Natural killer cell (primary cell): ENCODE measurements at regions not wholly inside any gene's neighbourhood (a gene's known extent, or its start where the extent isn't known, plus 50 kb on each side); places are given as distances from the start of the nearest gene placed in this dataset.

Experiments used
- ATAC-seq, 3 donors: fragments of 150-1000 bp in 2 of 3; fragments of 200-7000 bp in 1 of 3; cut with Tn5 transposase; 1 replicate in 1 of 3; 2 replicates in 2 of 3; pipeline ENCODE4 v1.10.0; 2021; ENCODE audit warnings: mild to moderate bottlenecking in 2 of 3, moderate library complexity in 2 of 3
- DNase-seq, 2 donors: peaks; one replicate each; pipeline versions ENCODE4 v3.0.0 to v3.0.0-alpha.2; 2013 to 2021; ENCODE audit warnings: mixed read lengths in 1 of 2
- H3K27ac ChIP-seq: one replicate; pipeline ENCODE4 v1.5.1; 2013; ENCODE audit warnings: mild to moderate bottlenecking, low read length
- H3K27me3 ChIP-seq: one replicate; pipeline ENCODE4 v1.6.1; 2013; ENCODE audit warnings: low read length; ENCODE audit not compliant: control insufficient read depth, insufficient read depth
- H3K36me3 ChIP-seq: one replicate; pipeline ENCODE4 v1.6.1; 2013; ENCODE audit warnings: low read length; ENCODE audit not compliant: control insufficient read depth, insufficient read depth
- H3K4me1 ChIP-seq: one replicate; pipeline ENCODE4 v1.6.1; 2013; ENCODE audit warnings: low read length; ENCODE audit not compliant: control insufficient read depth, insufficient read depth
- H3K4me3 ChIP-seq: one replicate; pipeline ENCODE4 v1.5.1; 2013; ENCODE audit warnings: low read length
- H3K9me3 ChIP-seq: one replicate; pipeline ENCODE4 v1.6.1; 2013; ENCODE audit warnings: low read length; ENCODE audit not compliant: control insufficient read depth, insufficient read depth
- H3K27ac Mint-ChIP-seq, 2 donors: one replicate each; pipeline ENCODE4 v1.8.0; 2022; ENCODE audit warnings: mild to moderate bottlenecking in 2 of 2, mixed read lengths in 2 of 2, moderate library complexity in 1 of 2
- H3K27me3 Mint-ChIP-seq, 2 donors: one replicate each; pipeline ENCODE4 v1.8.0; 2022; ENCODE audit warnings: low read depth in 2 of 2, mixed read lengths in 2 of 2
- H3K36me3 Mint-ChIP-seq: one replicate; pipeline ENCODE4 v1.8.0; 2022; ENCODE audit warnings: mixed read lengths
- H3K4me1 Mint-ChIP-seq, 2 donors: one replicate each; pipeline ENCODE4 v1.8.0; 2022; ENCODE audit warnings: mixed read lengths in 2 of 2
- H3K4me3 Mint-ChIP-seq: one replicate; pipeline ENCODE4 v1.8.0; 2022; ENCODE audit warnings: mild to moderate bottlenecking, moderate library complexity, mixed read lengths
- H3K9me3 Mint-ChIP-seq, 2 donors: one replicate each; pipeline ENCODE4 v1.8.0; 2022; ENCODE audit warnings: mixed read lengths in 2 of 2
- CTCF ChIP-seq: fragments of 200-600 bp; IDR thresholded peaks from one replicate; pipeline ENCODE4 v1.8.0; 2022; ENCODE audit warnings: antibody characterized with exemption
- WGBS: methylation state at CpG from one replicate; pipeline ENCODE4 v1.1.7; 2013; ENCODE audit warnings: missing lambda C conversion rate; ENCODE audit not compliant: insufficient coverage; 5-methylcytosine and 5-hydroxymethylcytosine counted together
- intact Hi-C: fragments of 100-400 bp; cut with micrococcal nuclease; formaldehyde crosslinking; loops from one replicate; pipeline ENCODE4 v1.14.2; 2022

- Mint-ChIP-seq H3K9me3 (peaks cover 4% of the 10 kb centered on the region in 2 donors), H3K4me3 (no peak overlapping the region), H3K4me1 (no peaks in the 10 kb centered on the region), H3K36me3 (no peaks in the 10 kb centered on the region), H3K27me3 (no peaks in the 10 kb centered on the region), H3K27ac (no peak overlapping the region)
- intact Hi-C loops: no loop called here
- H3K4me3 ChIP-seq: no peak overlapping the region
- ATAC-seq (no peak), DNase-seq (no peak)
- TF ChIP-seq CTCF: no peak
- no peaks in the 10 kb centered on the region for H3K27me3 ChIP-seq
- no peaks in the 10 kb centered on the region for H3K9me3 ChIP-seq
- no peaks in the 10 kb centered on the region for H3K36me3 ChIP-seq
- H3K27ac ChIP-seq: no peak overlapping the region
- WGBS: 83% methylated on average over 2 of the region's 3 CpGs
- no peaks in the 10 kb centered on the region for H3K4me1 ChIP-seq
These were observed 481.9 kb downstream of the ARL4A start for GRCh38 chr7:13169356-13169755.

GRCh38 chr7:13174991-13175390 is 487.6 kb downstream of the ARL4A start:
- DNase-seq: no peak
- Mint-ChIP-seq H3K4me1 (no peaks in the 10 kb centered on the region), H3K27ac (no peak overlapping the region), H3K27me3 (no peaks in the 10 kb centered on the region), H3K36me3 (no peaks in the 10 kb centered on the region), H3K9me3 (peaks cover 2% of the 10 kb centered on the region in 2 donors), H3K4me3 (no peak overlapping the region)
- Histone ChIP-seq H3K27me3 (no peaks in the 10 kb centered on the region), H3K36me3 (no peaks in the 10 kb centered on the region), H3K4me3 (no peak overlapping the region), H3K9me3 (no peaks in the 10 kb centered on the region), H3K27ac (no peak overlapping the region), H3K4me1 (no peaks in the 10 kb centered on the region)
- no CpG with 5 or more reads among the region's 1 CpG for WGBS
- intact Hi-C loops: no loop called here
- no peak for ATAC-seq
- TF ChIP-seq CTCF: no peak

- DNase-seq (peak in 1 of 2 donors; percentile 2), ATAC-seq (no peak)
- Mint-ChIP-seq H3K9me3 (peaks cover 0 to under 1% of the 10 kb centered on the region in 2 donors), H3K36me3 (no peaks in the 10 kb centered on the region), H3K27ac (no peak overlapping the region), H3K4me1 (no peaks in the 10 kb centered on the region), H3K4me3 (no peak overlapping the region), H3K27me3 (no peaks in the 10 kb centered on the region)
- intact Hi-C loops: no loop called here
- Histone ChIP-seq H3K4me3 (no peak overlapping the region), H3K27me3 (no peaks in the 10 kb centered on the region), H3K9me3 (no peaks in the 10 kb centered on the region), H3K36me3 (no peaks in the 10 kb centered on the region), H3K27ac (no peak overlapping the region), H3K4me1 (no peaks in the 10 kb centered on the region)
- 91% methylated on average over 3 of the region's 5 CpGs for WGBS
- TF ChIP-seq CTCF: no peak
These were observed 491.7 kb downstream of the ARL4A start for GRCh38 chr7:13179011-13179582.
